Large intestine (tissue), 3 donors: ENCODE measurements at regions not wholly inside any gene's neighbourhood (a gene's known extent, or its start where the extent isn't known, plus 50 kb on each side); places are given as distances from the start of the nearest gene placed in this dataset.

ENCODE experiments used
- DNase-seq, 2 donors: peaks; one replicate each; pipeline versions ENCODE4 v3.0.0 to v3.0.0-alpha.2; 2013
- H3K27ac ChIP-seq: one replicate; pipeline ENCODE4 v1.5.1; 2013; ENCODE audit warnings: low read length
- H3K27me3 ChIP-seq: 2 replicates; pipeline ENCODE4 v1.6.1; 2013; ENCODE audit warnings: low read length; ENCODE audit not compliant: control insufficient read depth, insufficient read depth
- H3K36me3 ChIP-seq: 2 replicates; pipeline ENCODE4 v1.6.1; 2013; ENCODE audit warnings: low read length; ENCODE audit not compliant: control insufficient read depth, insufficient read depth
- H3K4me1 ChIP-seq: one replicate; pipeline ENCODE4 v1.6.1; 2013; ENCODE audit warnings: low read length; ENCODE audit not compliant: control insufficient read depth, insufficient read depth
- H3K4me3 ChIP-seq: one replicate; pipeline ENCODE4 v1.5.1; 2013; ENCODE audit warnings: low read length
- H3K9me3 ChIP-seq: one replicate; pipeline ENCODE4 v1.6.1; 2013; ENCODE audit warnings: mild to moderate bottlenecking, low read depth, low read length, moderate library complexity; ENCODE audit not compliant: control insufficient read depth
- WGBS: methylation state at CpG from one replicate; pipeline ENCODE4 v1.1.5; 2013; ENCODE audit warnings: low lambda C conversion rate; ENCODE audit not compliant: insufficient coverage; 5-methylcytosine and 5-hydroxymethylcytosine counted together

GRCh38 chr3:43962043-43962442 is 271.3 kb downstream of the ABHD5 start:
- no peak for DNase-seq
- no CpG with 5 or more reads among the region's 2 CpGs for WGBS
- Histone ChIP-seq H3K36me3 (no peaks in the 10 kb centered on the region), H3K9me3 (no peaks in the 10 kb centered on the region), H3K4me1 (peaks cover under 1% of the 10 kb centered on the region), H3K27ac (no peak overlapping the region), H3K4me3 (no peak overlapping the region), H3K27me3 (peaks cover 5% of the 10 kb centered on the region)

- Histone ChIP-seq H3K27ac (no peak overlapping the region), H3K36me3 (no peaks in the 10 kb centered on the region), H3K9me3 (no peaks in the 10 kb centered on the region), H3K4me1 (no peaks in the 10 kb centered on the region), H3K4me3 (no peak overlapping the region), H3K27me3 (peaks cover 9% of the 10 kb centered on the region)
- WGBS, result no CpG with 5 or more reads among the region's 5 CpGs
- no peak for DNase-seq
Measured at GRCh38 chr3:43963208-43963607, 272.5 kb downstream of the ABHD5 start.

- WGBS, result no CpG with 5 or more reads among the region's 1 CpG
- Histone ChIP-seq H3K9me3 (no peaks in the 10 kb centered on the region), H3K36me3 (no peaks in the 10 kb centered on the region), H3K4me3 (no peak overlapping the region), H3K27ac (no peak overlapping the region), H3K4me1 (no peaks in the 10 kb centered on the region), H3K27me3 (peaks cover 9% of the 10 kb centered on the region)
- no peak for DNase-seq
Measured at GRCh38 chr3:43964640-43965039, 273.9 kb downstream of the ABHD5 start.

GRCh38 chr3:43965656-43966055 is 274.9 kb downstream of the ABHD5 start:
- DNase-seq, result no peak
- no peaks in the 10 kb centered on the region for H3K9me3 ChIP-seq
- no CpG with 5 or more reads among the region's 1 CpG for WGBS
- no peaks in the 10 kb centered on the region for H3K4me1 ChIP-seq
- no peak overlapping the region for H3K27ac ChIP-seq
- H3K36me3 ChIP-seq, result no peaks in the 10 kb centered on the region
- H3K27me3 ChIP-seq, result peaks cover 9% of the 10 kb centered on the region
- no peak overlapping the region for H3K4me3 ChIP-seq

- H3K36me3 ChIP-seq, result no peaks in the 10 kb centered on the region
- H3K4me3 ChIP-seq, result no peak overlapping the region
- DNase-seq, result no peak
- peaks cover 9% of the 10 kb centered on the region for H3K27me3 ChIP-seq
- WGBS, result 82% methylated on average over 2 of the region's 6 CpGs
- no peaks in the 10 kb centered on the region for H3K4me1 ChIP-seq
- H3K9me3 ChIP-seq, result no peaks in the 10 kb centered on the region
- no peak overlapping the region for H3K27ac ChIP-seq
Measured at GRCh38 chr3:43966126-43966525, 275.4 kb downstream of the ABHD5 start.

- Histone ChIP-seq H3K36me3 (no peaks in the 10 kb centered on the region), H3K4me1 (no peaks in the 10 kb centered on the region), H3K4me3 (no peak overlapping the region), H3K27ac (no peak overlapping the region), H3K27me3 (peaks cover 9% of the 10 kb centered on the region), H3K9me3 (no peaks in the 10 kb centered on the region)
- DNase-seq, result no peak
- no CpG with 5 or more reads among the region's 3 CpGs for WGBS
Measured at GRCh38 chr3:43966530-43966929, 275.2 kb upstream of the TOPAZ1 start.

- H3K27me3 ChIP-seq, result peaks cover 9% of the 10 kb centered on the region
- no peaks in the 10 kb centered on the region for H3K4me1 ChIP-seq
- no peaks in the 10 kb centered on the region for H3K36me3 ChIP-seq
- no peak overlapping the region for H3K27ac ChIP-seq
- WGBS, result no CpG with 5 or more reads among the region's 5 CpGs
- H3K9me3 ChIP-seq, result no peaks in the 10 kb centered on the region
- no peak overlapping the region for H3K4me3 ChIP-seq
- no peak for DNase-seq
Measured at GRCh38 chr3:43968465-43968864, 273.2 kb upstream of the TOPAZ1 start.

GRCh38 chr3:43969944-43970343 is 271.7 kb upstream of the TOPAZ1 start:
- Histone ChIP-seq H3K36me3 (no peaks in the 10 kb centered on the region), H3K9me3 (no peaks in the 10 kb centered on the region), H3K27me3 (peaks cover 6% of the 10 kb centered on the region), H3K4me1 (no peaks in the 10 kb centered on the region), H3K4me3 (no peak overlapping the region), H3K27ac (no peak overlapping the region)
- 100% methylated on average over 2 of the region's 4 CpGs for WGBS
- no peak for DNase-seq

- WGBS, result 83% methylated on average over 2 of the region's 8 CpGs
Measured at GRCh38 chr3:43970351-43970750, 271.3 kb upstream of the TOPAZ1 start.

GRCh38 chr3:43970920-43971319 is 270.8 kb upstream of the TOPAZ1 start:
- Histone ChIP-seq H3K36me3 (no peaks in the 10 kb centered on the region), H3K27ac (no peak overlapping the region), H3K27me3 (peaks cover 6% of the 10 kb centered on the region), H3K9me3 (no peaks in the 10 kb centered on the region), H3K4me3 (no peak overlapping the region), H3K4me1 (no peaks in the 10 kb centered on the region)
- DNase-seq, result no peak
- 83% methylated on average over 1 of the region's 4 CpGs for WGBS

More at GRCh38 chr3:43970351-43970750, 271.3 kb upstream of the TOPAZ1 start:
- H3K9me3 ChIP-seq, result no peaks in the 10 kb centered on the region
- H3K36me3 ChIP-seq, result no peaks in the 10 kb centered on the region
- H3K27me3 ChIP-seq, result peaks cover 6% of the 10 kb centered on the region
- no peak for DNase-seq
- H3K4me3 ChIP-seq, result no peak overlapping the region
- no peak overlapping the region for H3K27ac ChIP-seq
- no peaks in the 10 kb centered on the region for H3K4me1 ChIP-seq

GRCh38 chr3:43971486-43971885 is 270.2 kb upstream of the TOPAZ1 start:
- H3K4me3 ChIP-seq, result no peak overlapping the region
- H3K27ac ChIP-seq, result no peak overlapping the region
- H3K4me1 ChIP-seq, result no peaks in the 10 kb centered on the region
- no peaks in the 10 kb centered on the region for H3K36me3 ChIP-seq
- H3K9me3 ChIP-seq, result no peaks in the 10 kb centered on the region
- H3K27me3 ChIP-seq, result peaks cover 6% of the 10 kb centered on the region
- no peak for DNase-seq
